CD4-positive, alpha-beta T cell treated with Interferon alpha-2 for 1 hour (primary cell): ENCODE measurements at regions not wholly inside any gene's neighbourhood (a gene's known extent, or its start where the extent isn't known, plus 50 kb on each side); places are given as distances from the start of the nearest gene placed in this dataset.

ENCODE experiments used
- DNase-seq, 2 donors: peaks; one replicate each; pipeline ENCODE4 v3.0.0-alpha.2; 2020 to 2022

- no peak for DNase-seq
These were observed 227.7 kb downstream of the BCAT1 start for GRCh38 chr12:24721191-24721590.

GRCh38 chr12:24719293-24719721 lies 229.6 kb downstream of the BCAT1 start:
- peak; percentile 22 to 33 for DNase-seq

- no peak for DNase-seq
These were observed 230.3 kb downstream of the BCAT1 start for GRCh38 chr12:24718617-24719016.

- DNase-seq = no peak
These were observed 234.7 kb downstream of the BCAT1 start for GRCh38 chr12:24714237-24714636.

- DNase-seq = no peak
These were observed 237.6 kb downstream of the BCAT1 start for GRCh38 chr12:24711056-24712008.

- DNase-seq = no peak
These were observed 239.7 kb downstream of the BCAT1 start for GRCh38 chr12:24709216-24709615.

- no peak for DNase-seq
These were observed 240.2 kb downstream of the BCAT1 start for GRCh38 chr12:24708718-24709117.

GRCh38 chr12:24708043-24708442 lies 240.9 kb downstream of the BCAT1 start:
- DNase-seq = no peak

- DNase-seq = no peak
These were observed 241.6 kb downstream of the BCAT1 start for GRCh38 chr12:24707334-24707733.

GRCh38 chr12:24705741-24706358 lies 243.1 kb downstream of the BCAT1 start:
- DNase-seq = peak in 1 of 2 donors; percentile 18

GRCh38 chr12:24705216-24705615 lies 243.7 kb downstream of the BCAT1 start:
- DNase-seq = no peak

- DNase-seq = no peak
These were observed 247.6 kb downstream of the BCAT1 start for GRCh38 chr12:24701343-24701742.

- no peak for DNase-seq
These were observed 249.9 kb downstream of the BCAT1 start for GRCh38 chr12:24698972-24699371.

GRCh38 chr12:24697769-24698168 lies 251.1 kb downstream of the BCAT1 start:
- DNase-seq = no peak

GRCh38 chr12:24697295-24697694 lies 251.6 kb downstream of the BCAT1 start:
- DNase-seq = no peak

- DNase-seq = no peak
These were observed 252.1 kb downstream of the BCAT1 start for GRCh38 chr12:24696800-24697199.

GRCh38 chr12:24695657-24696329 lies 253.1 kb downstream of the BCAT1 start:
- DNase-seq = no peak

- no peak for DNase-seq
These were observed 253.8 kb downstream of the BCAT1 start for GRCh38 chr12:24695103-24695502.

- DNase-seq = no peak
These were observed 260.3 kb downstream of the BCAT1 start for GRCh38 chr12:24688601-24689000.

GRCh38 chr12:24681570-24681969 lies 267.3 kb downstream of the BCAT1 start:
- DNase-seq = no peak

- DNase-seq = no peak
These were observed 269.8 kb downstream of the BCAT1 start for GRCh38 chr12:24679126-24679525.

- no peak for DNase-seq
These were observed 270.5 kb downstream of the BCAT1 start for GRCh38 chr12:24678436-24678835.

GRCh38 chr12:24668563-24668962 lies 280.3 kb downstream of the BCAT1 start:
- no peak for DNase-seq
